ENCODE measurements at regions not wholly inside any gene's neighbourhood (a gene's known extent, or its start where the extent isn't known, plus 50 kb on each side); places are given as distances from the start of the nearest gene placed in this dataset.

DNA sequence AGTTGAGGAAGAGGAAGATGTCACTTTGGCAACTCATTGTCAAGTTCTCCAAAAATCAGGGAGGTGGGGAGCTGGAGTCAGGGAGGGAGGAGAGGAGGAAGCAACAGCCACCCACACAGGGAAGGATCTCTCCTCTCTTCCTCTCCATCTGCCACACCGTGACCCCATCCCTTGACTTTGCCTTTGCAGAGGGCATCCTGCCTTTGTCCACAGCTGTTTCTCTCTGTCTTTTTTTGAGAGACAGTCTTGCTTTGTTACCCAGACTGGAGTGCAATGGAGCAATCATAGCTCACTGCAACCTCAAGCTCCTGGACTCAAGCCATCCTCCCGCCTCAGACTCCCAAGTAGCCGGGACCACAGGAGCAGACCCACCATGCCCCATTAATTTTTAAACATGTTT lies 276.0 kb downstream of the SHOX start:
- in situ Hi-C loops (cut with MboI): no loop called here
- H3K27ac ChIP-seq: no peak overlapping the region
- no peaks in the 10 kb centered on the region for H3K79me2 ChIP-seq (ENCODE audit: insufficient read depth)
- H2AFZ ChIP-seq: no peak overlapping the region
- no peak overlapping the region for H3K4me3 ChIP-seq
- H3K9me3 ChIP-seq (ENCODE audit: low read depth): no peaks in the 10 kb centered on the region
- no peaks in the 10 kb centered on the region for H4K20me1 ChIP-seq (ENCODE audit: insufficient read depth)
- DNase-seq: no peak
- H3K4me2 ChIP-seq (ENCODE audit: unreplicated experiment): no peak overlapping the region
- no peaks in the 10 kb centered on the region for H3K9me2 ChIP-seq (ENCODE audit: insufficient read depth)
- no peak for TF ChIP-seq EZH2 (IDR thresholded peaks at IDR 0.05; ENCODE audit: insufficient read depth, poor library complexity, severe bottlenecking)
- no peak for TF ChIP-seq EZH2phosphoT487 (IDR thresholded peaks at IDR 0.05; ENCODE audit: insufficient read depth, low read depth)
- no peaks in the 10 kb centered on the region for H3K27me3 ChIP-seq (replicated peaks; ENCODE audit: insufficient read depth)
- H3F3A ChIP-seq (ENCODE audit: insufficient read depth): no peaks in the 10 kb centered on the region
- no peak overlapping the region for H3K9ac ChIP-seq
- no peaks in the 10 kb centered on the region for H3K4me1 ChIP-seq (ENCODE audit: insufficient read depth)
- WGBS, 2 experiments (ENCODE audit: low coverage in 1 of 2, low lambda C conversion rate in 2 of 2, missing lambda C conversion rate in 2 of 2): 3 to 6% methylated on average over 3 of the region's 3 CpGs
- H3K36me3 ChIP-seq (ENCODE audit: low read depth): no peaks in the 10 kb centered on the region

GRCh38 chrX:905848-906566 lies 275.4 kb downstream of the SHOX start:
- Histone ChIP-seq H3K4me1 (ENCODE audit: insufficient read depth) (no peaks in the 10 kb centered on the region), H3K27ac (no peak overlapping the region), H3K9ac (no peak overlapping the region), H3K9me2 (ENCODE audit: insufficient read depth) (no peaks in the 10 kb centered on the region), H3F3A (ENCODE audit: insufficient read depth) (no peaks in the 10 kb centered on the region), H2AFZ (no peak overlapping the region), H3K27me3 (replicated peaks; ENCODE audit: insufficient read depth) (no peaks in the 10 kb centered on the region), H4K20me1 (ENCODE audit: insufficient read depth) (no peaks in the 10 kb centered on the region), H3K79me2 (ENCODE audit: insufficient read depth) (no peaks in the 10 kb centered on the region), H3K4me3 (no peak overlapping the region), H3K4me2 (ENCODE audit: unreplicated experiment) (no peak overlapping the region), H3K36me3 (ENCODE audit: low read depth) (no peaks in the 10 kb centered on the region), H3K9me3 (ENCODE audit: low read depth) (no peaks in the 10 kb centered on the region)
- no peak for DNase-seq
- TF ChIP-seq EZH2 (IDR thresholded peaks at IDR 0.05; ENCODE audit: insufficient read depth, poor library complexity, severe bottlenecking): no peak
- no peak for TF ChIP-seq EZH2phosphoT487 (IDR thresholded peaks at IDR 0.05; ENCODE audit: insufficient read depth, low read depth)
- WGBS, 2 experiments (ENCODE audit: low coverage in 1 of 2, low lambda C conversion rate in 2 of 2, missing lambda C conversion rate in 2 of 2): 7 to 9% methylated on average over 19 of the region's 19 CpGs
- in situ Hi-C loops (cut with MboI): no loop called here

DNA sequence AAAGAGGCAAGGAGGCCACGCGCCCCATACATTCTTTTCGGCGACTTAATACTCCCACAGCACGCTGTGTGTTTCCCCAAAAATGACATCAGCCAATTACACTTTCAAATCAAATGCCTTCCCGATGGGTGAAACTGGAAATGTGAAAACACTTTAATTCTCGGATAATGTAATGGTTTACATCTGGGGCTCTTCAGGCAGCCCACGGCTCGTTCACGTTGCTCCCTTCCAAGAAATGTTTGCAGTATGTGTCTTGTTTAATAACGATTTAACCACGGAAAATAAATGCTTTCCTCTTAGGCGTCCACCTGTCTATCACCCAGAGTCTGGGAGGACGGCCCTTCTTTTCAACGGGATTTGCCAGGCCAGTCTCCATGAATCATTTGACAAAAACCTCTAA lies 272.5 kb downstream of the SHOX start:
- no peak overlapping the region for H3K9ac ChIP-seq
- no peaks in the 10 kb centered on the region for H4K20me1 ChIP-seq (ENCODE audit: insufficient read depth)
- no peaks in the 10 kb centered on the region for H3K36me3 ChIP-seq (ENCODE audit: low read depth)
- no peaks in the 10 kb centered on the region for H3K9me2 ChIP-seq (ENCODE audit: insufficient read depth)
- H3K79me2 ChIP-seq (ENCODE audit: insufficient read depth): no peaks in the 10 kb centered on the region
- no peaks in the 10 kb centered on the region for H3K4me1 ChIP-seq (ENCODE audit: insufficient read depth)
- in situ Hi-C loops (cut with MboI): no loop called here
- no peak for DNase-seq
- WGBS, 2 experiments (ENCODE audit: low coverage in 1 of 2, low lambda C conversion rate in 2 of 2, missing lambda C conversion rate in 2 of 2): 1 to 3% methylated on average over 15 of the region's 15 CpGs
- no peaks in the 10 kb centered on the region for H3K9me3 ChIP-seq (ENCODE audit: low read depth)
- H2AFZ ChIP-seq: no peak overlapping the region
- H3K27ac ChIP-seq: no peak overlapping the region
- no peaks in the 10 kb centered on the region for H3F3A ChIP-seq (ENCODE audit: insufficient read depth)
- H3K4me3 ChIP-seq: no peak overlapping the region
- no peak overlapping the region for H3K4me2 ChIP-seq (ENCODE audit: unreplicated experiment)
- no peaks in the 10 kb centered on the region for H3K27me3 ChIP-seq (replicated peaks; ENCODE audit: insufficient read depth)
- no peak for TF ChIP-seq EZH2phosphoT487 (IDR thresholded peaks at IDR 0.05; ENCODE audit: insufficient read depth, low read depth)

GRCh38 chrX:896256-896655 lies 265.7 kb downstream of the SHOX start:
- Histone ChIP-seq H3K27ac (no peak overlapping the region), H3K9ac (no peak overlapping the region), H3K79me2 (ENCODE audit: insufficient read depth) (no peaks in the 10 kb centered on the region), H3K4me3 (no peak overlapping the region), H3K9me3 (ENCODE audit: low read depth) (peaks cover 3% of the 10 kb centered on the region), H3F3A (ENCODE audit: insufficient read depth) (no peaks in the 10 kb centered on the region), H4K20me1 (ENCODE audit: insufficient read depth) (no peaks in the 10 kb centered on the region), H3K4me1 (ENCODE audit: insufficient read depth) (no peaks in the 10 kb centered on the region), H3K36me3 (ENCODE audit: low read depth) (no peaks in the 10 kb centered on the region), H3K4me2 (ENCODE audit: unreplicated experiment) (no peak overlapping the region), H3K27me3 (replicated peaks; ENCODE audit: insufficient read depth) (no peaks in the 10 kb centered on the region), H3K9me2 (ENCODE audit: insufficient read depth) (no peaks in the 10 kb centered on the region), H2AFZ (no peak overlapping the region)
- TF ChIP-seq EZH2phosphoT487 (IDR thresholded peaks at IDR 0.05; ENCODE audit: insufficient read depth, low read depth): no peak
- TF ChIP-seq EZH2 (IDR thresholded peaks at IDR 0.05; ENCODE audit: insufficient read depth, poor library complexity, severe bottlenecking): no peak
- in situ Hi-C loops (cut with MboI): no loop called here
- 38 to 39% methylated on average over 3 of the region's 3 CpGs for WGBS, 2 experiments (ENCODE audit: low coverage in 1 of 2, low lambda C conversion rate in 2 of 2, missing lambda C conversion rate in 2 of 2)
- no peak for DNase-seq
